Cardiac fibroblast (primary cell): ENCODE measurements at regions not wholly inside any gene's neighbourhood (a gene's known extent, or its start where the extent isn't known, plus 50 kb on each side); places are given as distances from the start of the nearest gene placed in this dataset.
"Not testable (repeated sequence)": the region's sequence is repeated elsewhere in the genome, so short reads cannot be mapped to it uniquely, and the experiment has no call there.

Experiments used
- DNase-seq, 2 donors: peaks; one replicate each; pipeline versions ENCODE4 v3.0.0 to v3.0.0-alpha.2; 2010; ENCODE audit warnings: low read depth in 2 of 2
- H3K4me3 ChIP-seq, 2 donors: replicated peaks in 1 of 2; 1 replicate in 1 of 2; 2 replicates in 1 of 2; pipeline ENCODE4 v1.5.1; 2011; ENCODE audit warnings: low read depth in 2 of 2, low read length in 2 of 2, mild to moderate bottlenecking in 2 of 2, moderate library complexity in 1 of 2
- CTCF ChIP-seq: IDR thresholded peaks from one replicate; pipeline ENCODE4 v1.5.1; 2011; ENCODE audit warnings: low read depth, mild to moderate bottlenecking, low read length, inconsistent platforms

GRCh38 chr1:56248138-56248537, 331.2 kb downstream of the PLPP3 start:
- no peak for TF ChIP-seq CTCF
- DNase-seq, result no peak
- no peak overlapping the region for H3K4me3 ChIP-seq

- not testable (repeated sequence) for H3K4me3 ChIP-seq, DNase-seq
Observed at GRCh38 chr1:56246726-56247125, 332.6 kb downstream of the PLPP3 start.

GRCh38 chr1:56240400-56240799, 339.0 kb downstream of the PLPP3 start:
- TF ChIP-seq CTCF, result no peak

GRCh38 chr1:56237491-56238064, 341.8 kb downstream of the PLPP3 start:
- H3K4me3 ChIP-seq, result no peak overlapping the region

More at GRCh38 chr1:56240400-56240799, 339.0 kb downstream of the PLPP3 start:
- no peak for DNase-seq
- H3K4me3 ChIP-seq, result no peak overlapping the region

GRCh38 chr1:56236688-56237087, 342.7 kb downstream of the PLPP3 start:
- no peak for DNase-seq
- TF ChIP-seq CTCF, result no peak
- no peak overlapping the region for H3K4me3 ChIP-seq

More at GRCh38 chr1:56237491-56238064, 341.8 kb downstream of the PLPP3 start:
- no peak for DNase-seq
- TF ChIP-seq CTCF, result no peak

- H3K4me3 ChIP-seq, result no peak overlapping the region
- no peak for DNase-seq
- TF ChIP-seq CTCF, result no peak
Observed at GRCh38 chr1:56235909-56236510, 343.4 kb downstream of the PLPP3 start.

GRCh38 chr1:56229186-56229585, 350.2 kb downstream of the PLPP3 start:
- no peak for TF ChIP-seq CTCF
- DNase-seq, result no peak
- no peak overlapping the region for H3K4me3 ChIP-seq
